SU-DHL-6 (cell line): ENCODE measurements at regions not wholly inside any gene's neighbourhood (a gene's known extent, or its start where the extent isn't known, plus 50 kb on each side); places are given as distances from the start of the nearest gene placed in this dataset.

Source experiments
- H2AFZ ChIP-seq: fragments of 200-600 bp; sonication (generic); 2 replicates; pipeline ENCODE4 v1.6.1; 2014; ENCODE audit warnings: low read depth, mild to moderate bottlenecking, moderate library complexity, mixed read lengths, antibody characterized with exemption, low read length; ENCODE audit not compliant: severe bottlenecking
- H3F3A ChIP-seq: fragments of 200-600 bp; shearing (Covaris generic); 2 replicates; pipeline ENCODE4 v1.6.0; 2016; ENCODE audit warnings: antibody characterized with exemption, mild to moderate bottlenecking; ENCODE audit not compliant: insufficient read depth
- H3K27ac ChIP-seq: fragments of 200-600 bp; sonication (generic); 2 replicates; pipeline ENCODE4 v1.5.1; 2016; ENCODE audit warnings: low read depth, mild to moderate bottlenecking, low read length, moderate library complexity, mixed read lengths
- H3K27me3 ChIP-seq: fragments of 200-600 bp; sonication (generic), shearing (Covaris generic); 2 replicates; pipeline ENCODE4 v1.6.0; 2014; ENCODE audit warnings: mild to moderate bottlenecking, low read length
- H3K36me3 ChIP-seq: fragments of 200-600 bp; sonication (generic); 2 replicates; pipeline ENCODE4 v1.6.1; 2014; ENCODE audit warnings: mild to moderate bottlenecking, low read length, mixed read lengths
- H3K4me2 ChIP-seq: fragments of 300-600, 200-600 bp; shearing (Covaris generic), sonication (generic); 2 replicates; pipeline ENCODE4 v1.6.0; 2014; ENCODE audit warnings: low read length, low read depth, mild to moderate bottlenecking; ENCODE audit not compliant: poor library complexity, severe bottlenecking
- H3K4me3 ChIP-seq: fragments of 200-600 bp; sonication (generic); 2 replicates; pipeline ENCODE4 v1.5.1; 2014; ENCODE audit warnings: antibody characterized with exemption, low read length, mild to moderate bottlenecking, mixed read lengths; ENCODE audit not compliant: insufficient read depth, poor library complexity, severe bottlenecking
- H3K79me2 ChIP-seq: fragments of 200-600 bp; sonication (generic); 2 replicates; pipeline ENCODE4 v1.6.1; 2014; ENCODE audit warnings: mild to moderate bottlenecking, low read length, moderate library complexity; ENCODE audit not compliant: insufficient read depth
- H3K9ac ChIP-seq: fragments of 200-600 bp; sonication (generic); 2 replicates; pipeline ENCODE4 v1.7.0; 2014; ENCODE audit warnings: mild to moderate bottlenecking, low read length
- H3K9me2 ChIP-seq: fragments of 200-600 bp; sonication (generic); replicated peaks from 2 replicates; pipeline ENCODE4 v1.6.1; 2014; ENCODE audit warnings: low read length; ENCODE audit not compliant: insufficient read depth
- H3K9me3 ChIP-seq: fragments of 200-600 bp; sonication (generic); 2 replicates; pipeline ENCODE4 v1.6.1; 2014; ENCODE audit warnings: low read length, mixed read lengths; ENCODE audit not compliant: insufficient read depth
- H4K20me1 ChIP-seq: fragments of 200-600 bp; sonication (generic); 2 replicates; pipeline ENCODE4 v1.6.1; 2014; ENCODE audit warnings: low read depth, mild to moderate bottlenecking, antibody characterized with exemption, low read length, moderate library complexity, mixed read lengths
- CTCF ChIP-seq: fragments of 200-600 bp; sonication (generic); IDR thresholded peaks from one replicate; pipeline ENCODE4 v1.5.1; 2017; ENCODE audit warnings: antibody characterized with exemption, mild to moderate bottlenecking, low read length, moderate library complexity; ENCODE audit not compliant: insufficient read depth, poor library complexity, severe bottlenecking
- EZH2phosphoT487 ChIP-seq: fragments of 200-600 bp; sonication (generic), shearing (Covaris generic); conservative IDR thresholded peaks from 2 replicates; pipeline ENCODE4 v1.6.1; 2018; ENCODE audit warnings: mild to moderate bottlenecking, antibody characterized with exemption, low read length, moderate library complexity, mixed read lengths

DNA sequence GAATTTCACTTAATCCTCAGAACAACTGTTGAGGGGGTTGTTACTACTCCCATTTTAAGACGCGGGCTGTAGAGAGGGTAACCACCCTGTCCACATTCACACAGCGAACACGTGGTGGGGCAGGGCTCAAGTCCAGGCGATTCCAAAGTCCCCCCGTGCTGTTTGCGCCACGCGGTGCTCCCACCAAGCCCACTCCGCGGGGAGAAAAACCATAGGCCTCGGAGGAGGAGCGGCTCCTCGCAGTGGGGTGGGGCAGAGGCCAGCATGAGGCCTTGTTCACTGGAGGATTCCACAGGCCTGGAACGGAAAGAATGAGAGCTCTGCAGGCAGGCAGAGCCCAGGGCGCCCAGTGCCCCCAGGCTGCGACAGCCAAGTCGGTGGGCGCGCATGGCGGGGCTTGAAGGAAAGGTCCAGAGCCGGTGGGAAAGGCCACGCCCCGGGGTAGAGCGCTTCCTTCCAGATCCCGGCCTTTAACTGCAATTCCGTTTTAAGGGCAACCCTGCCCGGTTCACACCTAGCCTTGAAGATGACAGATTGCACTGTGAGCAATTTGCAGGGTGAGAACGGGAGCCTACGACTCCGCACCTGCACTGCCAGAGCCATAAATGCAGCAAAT lies 161.8 kb upstream of the TBL1XR1 start:
- Histone ChIP-seq H3K4me2 (peak overlapping the region; percentile 93), H3K27ac (peak overlapping the region; percentile 97), H3K9me3 (no peaks in the 10 kb centered on the region), H3K4me3 (peak overlapping the region; percentile 18), H3K36me3 (no peaks in the 10 kb centered on the region), H3K79me2 (no peaks in the 10 kb centered on the region; the same call in 1 of the 2 replicates), H3K9me2 (no peaks in the 10 kb centered on the region), H3K27me3 (no peaks in the 10 kb centered on the region), H4K20me1 (no peaks in the 10 kb centered on the region), H3F3A (peaks cover 65% of the 10 kb centered on the region), H2AFZ (no peak overlapping the region), H3K9ac (peak overlapping the region; percentile 78)
- TF ChIP-seq CTCF (no peak), EZH2phosphoT487 (no peak)

- Histone ChIP-seq H3K27ac (peak overlapping the region; percentile 97), H3K4me2 (peak overlapping the region; percentile 93), H3K4me3 (peak overlapping the region; percentile 24), H3K79me2 (no peaks in the 10 kb centered on the region; the same call in 1 of the 2 replicates), H3K9me3 (no peaks in the 10 kb centered on the region), H3K9ac (peak overlapping the region; percentile 78), H3K9me2 (no peaks in the 10 kb centered on the region), H3F3A (peaks cover 65% of the 10 kb centered on the region), H4K20me1 (no peaks in the 10 kb centered on the region), H3K36me3 (no peaks in the 10 kb centered on the region), H3K27me3 (no peaks in the 10 kb centered on the region), H2AFZ (no peak overlapping the region)
- TF ChIP-seq EZH2phosphoT487 (no peak), CTCF (no peak)
Observed at GRCh38 chr3:177359593-177360357, 162.5 kb upstream of the TBL1XR1 start.

DNA sequence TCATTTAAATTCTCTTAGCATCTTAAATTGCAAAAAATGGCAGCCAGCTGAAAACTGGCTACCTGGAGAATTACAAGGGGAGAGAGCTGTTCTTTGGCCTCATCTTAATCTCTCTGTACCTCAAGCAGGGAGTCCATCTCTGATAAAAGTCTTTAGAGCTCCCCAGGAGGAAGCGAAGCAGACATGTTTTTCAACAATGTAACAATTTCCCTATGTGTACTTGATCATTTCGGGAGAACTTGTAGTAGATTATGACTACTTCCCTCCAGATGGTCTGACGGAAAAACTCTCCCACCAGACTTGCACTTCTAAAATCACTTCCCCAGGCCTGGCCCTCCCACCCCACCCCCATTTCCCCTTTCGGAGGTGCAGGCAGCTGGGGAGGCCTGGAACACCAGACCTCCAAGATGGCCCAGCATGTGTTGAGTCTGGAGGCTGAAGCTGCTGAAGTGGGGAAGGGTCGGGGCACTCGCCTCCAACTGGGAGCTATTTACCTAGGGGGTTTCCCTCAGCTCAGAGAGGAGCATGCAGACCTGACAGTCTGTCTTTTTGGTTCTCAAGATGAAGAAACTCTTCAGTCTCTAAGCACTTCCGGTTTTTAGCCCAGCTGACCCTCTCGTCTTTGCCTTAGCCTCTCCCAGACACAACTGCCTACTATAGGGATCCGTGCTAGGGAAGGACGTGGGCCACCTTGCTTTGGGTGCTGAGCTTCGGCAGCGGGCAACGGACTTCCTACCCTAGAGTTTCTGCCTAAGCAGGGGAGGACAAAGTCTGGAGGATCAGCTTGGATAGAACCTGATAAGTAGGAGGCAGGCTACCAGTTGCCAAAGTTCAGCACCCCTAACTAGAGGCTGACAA lies 164.0 kb upstream of the TBL1XR1 start:
- peak overlapping the region; percentile 97 for H3K27ac ChIP-seq
- peak overlapping the region; percentile 55 for H3K9ac ChIP-seq
- TF ChIP-seq EZH2phosphoT487 (no peak), CTCF (no peak)
- peak overlapping the region; percentile 93 for H3K4me2 ChIP-seq
- no peaks in the 10 kb centered on the region for H3K9me2 ChIP-seq
- H2AFZ ChIP-seq, result peak overlapping the region; percentile 60
- no peaks in the 10 kb centered on the region for H4K20me1 ChIP-seq
- peak overlapping the region; percentile 24 for H3K4me3 ChIP-seq
- H3K79me2 ChIP-seq, result no peaks in the 10 kb centered on the region; the same call in 1 of the 2 replicates
- no peaks in the 10 kb centered on the region for H3K36me3 ChIP-seq
- H3K27me3 ChIP-seq, result no peaks in the 10 kb centered on the region
- no peaks in the 10 kb centered on the region for H3K9me3 ChIP-seq
- H3F3A ChIP-seq, result peaks cover 60% of the 10 kb centered on the region
